Smooth muscle cell (in vitro differentiated cells): ENCODE measurements at regions not wholly inside any gene's neighbourhood (a gene's known extent, or its start where the extent isn't known, plus 50 kb on each side); places are given as distances from the start of the nearest gene placed in this dataset.

Experiments used
- DNase-seq: peaks from one replicate; lab custom pipeline; 2025; ENCODE audit not compliant: unreplicated experiment; lab: John Stamatoyannopoulos, UW
- H2AFZ ChIP-seq: fragments of 200-600 bp; sonication (generic); 2 replicates; pipeline ENCODE4 v1.6.0; 2016; ENCODE audit warnings: antibody characterized with exemption, low read depth, mild to moderate bottlenecking
- H3F3A ChIP-seq: fragments of 200-600 bp; sonication (generic); 2 replicates; pipeline ENCODE4 v1.6.0; 2017; ENCODE audit warnings: antibody characterized with exemption, low read depth
- H3K27ac ChIP-seq: fragments of 200-600 bp; sonication (generic); 2 replicates; pipeline ENCODE4 v1.5.1; 2016; ENCODE audit warnings: low read depth, mild to moderate bottlenecking
- H3K27me3 ChIP-seq: fragments of 200-600 bp; sonication (generic); 2 replicates; pipeline ENCODE4 v1.6.1; 2016; ENCODE audit warnings: low read depth, mild to moderate bottlenecking
- H3K36me3 ChIP-seq: fragments of 200-600 bp; sonication (generic); 2 replicates; pipeline ENCODE4 v1.5.1; 2016; ENCODE audit warnings: low read depth
- H3K4me1 ChIP-seq: fragments of 200-600 bp; sonication (generic); 2 replicates; pipeline ENCODE4 v1.5.1; 2016; ENCODE audit warnings: low read depth
- H3K4me2 ChIP-seq: fragments of 200-600 bp; sonication (generic); 2 replicates; pipeline ENCODE4 v1.6.0; 2016; ENCODE audit warnings: mild to moderate bottlenecking
- H3K4me3 ChIP-seq: fragments of 200-600 bp; sonication (generic); 2 replicates; pipeline ENCODE4 v1.5.1; 2016; ENCODE audit warnings: mild to moderate bottlenecking
- H3K79me2 ChIP-seq: fragments of 200-600 bp; sonication (generic); 2 replicates; pipeline ENCODE4 v1.6.0; 2016; ENCODE audit warnings: low read depth, mild to moderate bottlenecking
- H3K9ac ChIP-seq: fragments of 200-600 bp; sonication (generic); 2 replicates; pipeline ENCODE4 v1.6.0; 2016; ENCODE audit warnings: low read depth
- H3K9me3 ChIP-seq: fragments of 200-600 bp; sonication (generic); replicated peaks from 2 replicates; pipeline ENCODE4 v1.5.1; 2016; ENCODE audit warnings: low read depth
- H4K20me1 ChIP-seq: fragments of 200-600 bp; sonication (generic); 2 replicates; pipeline ENCODE4 v1.6.0; 2016; ENCODE audit warnings: low read depth
- WGBS: methylation state at CpG from one replicate; pipeline ENCODE4 v1.1.7; 2016; ENCODE audit warnings: low lambda C conversion rate; 5-methylcytosine and 5-hydroxymethylcytosine counted together
- TF ChIP-seq, protein P1 (sequence below): fragments of 200-600 bp; sonication (generic); IDR thresholded peaks from 2 replicates; pipeline ENCODE4 v1.5.1; 2017; ENCODE audit warnings: borderline replicate concordance, mild to moderate bottlenecking, antibody characterized with exemption; ENCODE audit not compliant: insufficient read depth, poor library complexity, severe bottlenecking

DNA sequence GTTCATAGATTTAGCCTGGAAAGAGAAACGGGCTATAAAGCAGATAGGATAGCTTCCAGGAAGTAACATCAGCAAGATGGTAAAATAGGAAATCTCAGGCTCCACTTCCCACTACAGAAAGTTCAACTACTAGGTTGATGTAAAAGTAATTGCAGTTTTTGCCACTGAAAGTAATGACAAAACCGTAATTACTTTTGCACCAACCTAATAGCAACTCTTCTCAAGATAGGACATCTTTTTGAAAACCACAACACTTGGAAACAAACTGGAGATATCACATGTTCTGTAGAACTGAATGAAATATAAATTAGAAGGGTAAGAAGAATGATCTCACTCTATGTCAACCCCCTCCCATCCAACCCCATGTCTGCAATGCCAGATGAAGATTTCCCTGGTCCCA lies 1154.3 kb downstream of the BCL11A start:
- H3K4me3 ChIP-seq = no peak overlapping the region
- no peaks in the 10 kb centered on the region for H3F3A ChIP-seq
- H3K27ac ChIP-seq = no peak overlapping the region
- H3K9ac ChIP-seq = no peak overlapping the region
- DNase-seq = no peak
- H3K36me3 ChIP-seq = no peaks in the 10 kb centered on the region
- no peak overlapping the region for H2AFZ ChIP-seq
- 93% methylated on average over 2 of the region's 2 CpGs for WGBS
- no peaks in the 10 kb centered on the region for H3K9me3 ChIP-seq
- H3K4me2 ChIP-seq = no peak overlapping the region
- no peaks in the 10 kb centered on the region for H3K79me2 ChIP-seq
- TF ChIP-seq, protein P1, sequence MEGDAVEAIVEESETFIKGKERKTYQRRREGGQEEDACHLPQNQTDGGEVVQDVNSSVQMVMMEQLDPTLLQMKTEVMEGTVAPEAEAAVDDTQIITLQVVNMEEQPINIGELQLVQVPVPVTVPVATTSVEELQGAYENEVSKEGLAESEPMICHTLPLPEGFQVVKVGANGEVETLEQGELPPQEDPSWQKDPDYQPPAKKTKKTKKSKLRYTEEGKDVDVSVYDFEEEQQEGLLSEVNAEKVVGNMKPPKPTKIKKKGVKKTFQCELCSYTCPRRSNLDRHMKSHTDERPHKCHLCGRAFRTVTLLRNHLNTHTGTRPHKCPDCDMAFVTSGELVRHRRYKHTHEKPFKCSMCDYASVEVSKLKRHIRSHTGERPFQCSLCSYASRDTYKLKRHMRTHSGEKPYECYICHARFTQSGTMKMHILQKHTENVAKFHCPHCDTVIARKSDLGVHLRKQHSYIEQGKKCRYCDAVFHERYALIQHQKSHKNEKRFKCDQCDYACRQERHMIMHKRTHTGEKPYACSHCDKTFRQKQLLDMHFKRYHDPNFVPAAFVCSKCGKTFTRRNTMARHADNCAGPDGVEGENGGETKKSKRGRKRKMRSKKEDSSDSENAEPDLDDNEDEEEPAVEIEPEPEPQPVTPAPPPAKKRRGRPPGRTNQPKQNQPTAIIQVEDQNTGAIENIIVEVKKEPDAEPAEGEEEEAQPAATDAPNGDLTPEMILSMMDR = no peak
- no peaks in the 10 kb centered on the region for H3K27me3 ChIP-seq
- no peaks in the 10 kb centered on the region for H3K4me1 ChIP-seq
- H4K20me1 ChIP-seq = no peaks in the 10 kb centered on the region

DNA sequence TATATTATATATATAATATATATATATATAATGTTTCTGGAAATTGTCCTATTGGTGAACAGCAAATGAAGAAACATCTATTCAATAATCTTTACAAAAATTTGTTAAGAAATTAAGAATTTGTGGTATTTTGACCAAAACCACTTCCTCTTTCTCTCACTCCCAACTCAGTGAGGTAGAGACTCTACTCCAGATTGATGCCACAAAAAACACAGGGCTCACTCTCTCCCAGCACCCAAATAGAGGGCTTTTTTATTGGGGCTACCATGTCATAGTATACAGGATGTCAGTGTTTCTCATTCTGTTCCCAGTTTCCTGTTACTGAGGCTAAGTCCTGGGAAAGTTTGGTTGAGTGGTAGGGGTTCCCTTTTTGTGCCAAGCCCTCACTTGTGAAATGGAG lies 1155.4 kb downstream of the BCL11A start:
- H3K79me2 ChIP-seq = no peaks in the 10 kb centered on the region
- H3K4me3 ChIP-seq = no peak overlapping the region
- TF ChIP-seq, protein P1 = no peak
- H3K4me2 ChIP-seq = no peak overlapping the region
- no peaks in the 10 kb centered on the region for H3K4me1 ChIP-seq
- H3K27ac ChIP-seq = no peak overlapping the region
- H3K9me3 ChIP-seq = no peaks in the 10 kb centered on the region
- DNase-seq = no peak
- H3F3A ChIP-seq = no peaks in the 10 kb centered on the region
- H3K36me3 ChIP-seq = no peaks in the 10 kb centered on the region
- no peaks in the 10 kb centered on the region for H4K20me1 ChIP-seq
- H2AFZ ChIP-seq = no peak overlapping the region
- no peaks in the 10 kb centered on the region for H3K27me3 ChIP-seq
- no peak overlapping the region for H3K9ac ChIP-seq

DNA sequence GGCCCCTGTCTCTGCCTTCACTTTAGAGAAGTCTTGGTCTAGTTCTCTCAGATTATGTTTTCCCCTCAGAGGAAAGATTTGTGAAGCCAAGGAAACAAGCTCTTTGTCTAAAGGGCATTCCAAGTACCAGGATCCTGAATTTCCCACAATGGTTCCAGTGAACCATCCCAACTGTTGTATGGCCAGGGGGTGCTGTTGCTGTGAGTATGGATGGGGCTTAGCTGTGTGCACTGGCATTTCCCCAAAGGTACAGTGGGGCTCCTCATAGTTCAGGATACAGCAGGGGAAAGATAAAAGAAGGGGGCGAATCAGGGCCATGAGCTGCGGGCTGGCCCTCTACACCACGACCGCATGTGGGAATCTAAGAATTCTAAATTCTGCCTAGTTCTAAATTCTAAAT lies 1154.0 kb upstream of the FANCL start:
- H3F3A ChIP-seq = no peaks in the 10 kb centered on the region
- no peak overlapping the region for H3K9ac ChIP-seq
- H4K20me1 ChIP-seq = no peaks in the 10 kb centered on the region
- 91% methylated on average over 4 of the region's 4 CpGs for WGBS
- H3K36me3 ChIP-seq = no peaks in the 10 kb centered on the region
- H3K27me3 ChIP-seq = no peaks in the 10 kb centered on the region
- H3K4me1 ChIP-seq = peaks cover under 1% of the 10 kb centered on the region
- no peak overlapping the region for H2AFZ ChIP-seq
- no peaks in the 10 kb centered on the region for H3K79me2 ChIP-seq
- no peaks in the 10 kb centered on the region for H3K9me3 ChIP-seq
- no peak overlapping the region for H3K4me2 ChIP-seq
- H3K27ac ChIP-seq = no peak overlapping the region
- H3K4me3 ChIP-seq = no peak overlapping the region
- TF ChIP-seq, protein P1 = no peak
- DNase-seq = no peak

DNA sequence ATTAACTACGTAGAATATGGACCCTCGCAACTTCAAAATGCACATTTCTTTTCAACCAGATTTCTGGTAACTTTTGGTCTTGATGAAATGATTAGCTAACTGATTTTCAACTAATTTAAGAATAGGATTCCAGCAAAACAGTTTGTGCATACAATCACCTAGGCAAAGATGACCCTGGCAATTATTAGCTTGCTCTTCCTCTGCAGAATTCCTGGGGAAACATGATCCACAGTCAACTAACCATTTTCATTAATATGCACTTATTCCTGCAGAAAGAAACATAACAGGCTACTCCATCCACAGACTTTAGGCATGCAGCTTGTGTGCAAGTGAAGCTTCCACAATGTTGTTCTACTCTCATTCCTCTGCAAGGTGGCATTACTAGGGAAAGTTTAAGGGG lies 1150.8 kb upstream of the FANCL start:
- Histone ChIP-seq H3F3A (no peaks in the 10 kb centered on the region), H3K9ac (no peak overlapping the region), H3K4me2 (no peak overlapping the region), H3K27ac (no peak overlapping the region), H3K9me3 (no peaks in the 10 kb centered on the region), H3K79me2 (no peaks in the 10 kb centered on the region), H3K4me3 (no peak overlapping the region), H4K20me1 (no peaks in the 10 kb centered on the region), H3K4me1 (peaks cover 7% of the 10 kb centered on the region), H3K27me3 (no peaks in the 10 kb centered on the region), H2AFZ (no peak overlapping the region), H3K36me3 (no peaks in the 10 kb centered on the region)
- 100% methylated on average over 2 of the region's 2 CpGs for WGBS
- TF ChIP-seq, protein P1 = no peak
- DNase-seq = no peak
